ENCODE measurements at regions not wholly inside any gene's neighbourhood (a gene's known extent, or its start where the extent isn't known, plus 50 kb on each side); places are given as distances from the start of the nearest gene placed in this dataset.

- H3K27ac Mint-ChIP-seq, result no peak overlapping the region
- Histone ChIP-seq H3K4me1 (ENCODE audit: insufficient read depth) (peaks cover 7% of the 10 kb centered on the region), H3K27ac (ENCODE audit: low read depth) (no peak overlapping the region), H4K20me1 (replicated peaks; ENCODE audit: insufficient read depth) (no peaks in the 10 kb centered on the region), H3K4me2 (no peak overlapping the region), H3F3A (replicated peaks; ENCODE audit: low read depth) (no peaks in the 10 kb centered on the region), H3K4me3 (no peak overlapping the region), H3K36me3 (ENCODE audit: insufficient read depth) (no peaks in the 10 kb centered on the region), H3K79me2 (replicated peaks; ENCODE audit: insufficient read depth) (no peaks in the 10 kb centered on the region), H3K9me2 (ENCODE audit: insufficient read depth) (peaks cover 11% of the 10 kb centered on the region; the same call in 1 of the 2 replicates), H3K27me3 (ENCODE audit: insufficient read depth) (no peaks in the 10 kb centered on the region), H2AFZ (no peak overlapping the region)
- H3K27me3 Mint-ChIP-seq (ENCODE audit: insufficient read depth, low read depth, poor library complexity), result no peaks in the 10 kb centered on the region
- ATAC-seq (no peak), DNase-seq (ENCODE audit: low spot score) (no peak)
- TF ChIP-seq STAT1 (IDR thresholded peaks at IDR 0.05; ENCODE audit: unreplicated experiment) (no peak), ETS1 (IDR thresholded peaks at IDR 0.05) (no peak), NANOG (IDR thresholded peaks at IDR 0.05; ENCODE audit: borderline replicate concordance) (no peak), REST (IDR thresholded peaks at IDR 0.05; ENCODE audit: unreplicated experiment) (no peak), EZH2 (IDR thresholded peaks at IDR 0.05; ENCODE audit: low read depth, unreplicated experiment) (no peak), CREB1 (CRISPR knock-in tag; IDR thresholded peaks at IDR 0.05; ENCODE audit: low read depth) (no peak), CTCF (conservative IDR thresholded peaks at IDR 0.05; ENCODE audit: low read depth in 2 of 2) (no peak), POLR2AphosphoS5 (IDR thresholded peaks at IDR 0.05; ENCODE audit: low read depth) (no peak), JUNB (IDR thresholded peaks at IDR 0.05; ENCODE audit: unreplicated experiment) (no peak), ZNF114 (CRISPR knock-in tag; IDR thresholded peaks at IDR 0.05) (no peak), EZH2phosphoT487 (IDR thresholded peaks at IDR 0.05; ENCODE audit: unreplicated experiment) (no peak), ZNF462 (CRISPR knock-in tag; IDR thresholded peaks at IDR 0.05) (no peak), ZNF331 (CRISPR knock-in tag; IDR thresholded peaks at IDR 0.05; ENCODE audit: low read depth) (no peak)
- H3K9me3 Mint-ChIP-seq, result no peaks in the 10 kb centered on the region
- H3K4me3 Mint-ChIP-seq, result no peak overlapping the region
- H3K36me3 Mint-ChIP-seq (ENCODE audit: low read depth), result no peaks in the 10 kb centered on the region
- peaks cover 16% of the 10 kb centered on the region for H3K4me1 Mint-ChIP-seq
Observed at GRCh38 chr18:41577529-41577928, 377.5 kb upstream of the PIK3C3 start.

All from GM23338 (cell line).